ENCODE measurements at regions not wholly inside any gene's neighbourhood (a gene's known extent, or its start where the extent isn't known, plus 50 kb on each side); places are given as distances from the start of the nearest gene placed in this dataset.

DNA sequence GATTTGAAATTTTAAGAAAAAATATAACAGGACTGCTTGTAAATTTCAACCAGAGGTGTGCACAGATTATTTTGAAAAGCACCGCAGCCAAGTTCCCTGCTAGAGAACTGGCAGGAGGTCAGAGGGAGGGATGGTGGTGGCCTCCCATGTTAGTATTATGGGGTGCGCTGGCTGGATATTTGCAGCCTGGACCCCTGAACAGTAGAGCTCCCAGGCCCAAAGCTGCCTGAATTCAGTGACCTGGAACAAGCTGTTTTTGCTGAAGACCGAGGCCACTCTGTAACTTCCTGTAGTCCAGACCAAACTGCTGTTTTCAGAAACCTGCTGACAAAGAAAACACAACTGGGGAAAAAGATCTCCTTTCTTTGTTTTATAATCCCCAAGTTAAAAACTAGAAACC lies 314.3 kb downstream of the TNS1 start:
- TF ChIP-seq, protein P1, sequence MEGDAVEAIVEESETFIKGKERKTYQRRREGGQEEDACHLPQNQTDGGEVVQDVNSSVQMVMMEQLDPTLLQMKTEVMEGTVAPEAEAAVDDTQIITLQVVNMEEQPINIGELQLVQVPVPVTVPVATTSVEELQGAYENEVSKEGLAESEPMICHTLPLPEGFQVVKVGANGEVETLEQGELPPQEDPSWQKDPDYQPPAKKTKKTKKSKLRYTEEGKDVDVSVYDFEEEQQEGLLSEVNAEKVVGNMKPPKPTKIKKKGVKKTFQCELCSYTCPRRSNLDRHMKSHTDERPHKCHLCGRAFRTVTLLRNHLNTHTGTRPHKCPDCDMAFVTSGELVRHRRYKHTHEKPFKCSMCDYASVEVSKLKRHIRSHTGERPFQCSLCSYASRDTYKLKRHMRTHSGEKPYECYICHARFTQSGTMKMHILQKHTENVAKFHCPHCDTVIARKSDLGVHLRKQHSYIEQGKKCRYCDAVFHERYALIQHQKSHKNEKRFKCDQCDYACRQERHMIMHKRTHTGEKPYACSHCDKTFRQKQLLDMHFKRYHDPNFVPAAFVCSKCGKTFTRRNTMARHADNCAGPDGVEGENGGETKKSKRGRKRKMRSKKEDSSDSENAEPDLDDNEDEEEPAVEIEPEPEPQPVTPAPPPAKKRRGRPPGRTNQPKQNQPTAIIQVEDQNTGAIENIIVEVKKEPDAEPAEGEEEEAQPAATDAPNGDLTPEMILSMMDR (conservative IDR thresholded peaks at IDR 0.05; ENCODE audit: low read depth, low read length), result no peak
- no peak for TF ChIP-seq EZH2 (IDR thresholded peaks at IDR 0.05; ENCODE audit: borderline replicate concordance, low read depth, low read length, poor library complexity, severe bottlenecking)
